ENCODE measurements at regions not wholly inside any gene's neighbourhood (a gene's known extent, or its start where the extent isn't known, plus 50 kb on each side); places are given as distances from the start of the nearest gene placed in this dataset.

- TF ChIP-seq CTCF (optimal IDR thresholded peaks at IDR 0.05 in 1 of 3, IDR thresholded peaks at IDR 0.05 in 1 of 3, conservative IDR thresholded peaks at IDR 0.05 in 1 of 3; ENCODE audit: extremely low read depth in 1 of 3, insufficient read depth in 2 of 3, low read length in 3 of 3) (no peak), EZH2 (IDR thresholded peaks at IDR 0.05; ENCODE audit: low read length) (no peak)
Measured at GRCh38 chr1:213615226-213615916, 372.4 kb upstream of the PROX1 start.
